B cell (primary cell): ENCODE measurements at regions not wholly inside any gene's neighbourhood (a gene's known extent, or its start where the extent isn't known, plus 50 kb on each side); places are given as distances from the start of the nearest gene placed in this dataset.

Experiments used
- ATAC-seq: fragments of 200-7000 bp; cut with Tn5 transposase; one replicate; pipeline ENCODE4 v1.10.0; 2021; ENCODE audit warnings: low read depth, mild to moderate bottlenecking, moderate number of reproducible peaks, moderate library complexity
- CTCF ChIA-PET: fragments of 350-600 bp; sonication (Branson Sonifier 250); formaldehyde crosslinking; loops from one replicate; lab custom pipeline; 2021; ENCODE audit warnings: antibody characterized with exemption, inconsistent platforms; lab: Charles Lee
- POLR2A ChIA-PET: fragments of 350-600 bp; sonication (Branson Sonifier 250); formaldehyde crosslinking; loops from one replicate; lab custom pipeline; 2021; ENCODE audit warnings: antibody characterized with exemption; lab: Charles Lee
- DNase-seq: peaks from one replicate; pipeline ENCODE4 v3.0.0; 2013
- H2AFZ ChIP-seq: 2 replicates; pipeline ENCODE4 v1.6.1; 2012; ENCODE audit warnings: mild to moderate bottlenecking, low read depth, low read length; ENCODE audit not compliant: insufficient read depth, poor library complexity, severe bottlenecking
- H3K27ac ChIP-seq, 2 donors: 1 replicate in 1 of 2; 2 replicates in 1 of 2; pipeline ENCODE4 v1.5.1; 2012 to 2013; ENCODE audit warnings: low read length in 2 of 2, mild to moderate bottlenecking in 2 of 2, moderate library complexity in 1 of 2
- H3K27me3 ChIP-seq, 4 experiments: fragments of 200-600 bp in 1 of 4; sonication (generic) in 1 of 4; replicated peaks in 1 of 4; 1 replicate in 2 of 4; 2 replicates in 2 of 4; pipeline versions ENCODE4 v1.6.1 to v1.7.0; 2013 to 2016; ENCODE audit warnings: low read length in 3 of 4, mild to moderate bottlenecking in 2 of 4, mixed read lengths in 1 of 4, moderate library complexity in 1 of 4; ENCODE audit not compliant: insufficient read depth in 4 of 4, control insufficient read depth in 3 of 4; ENCODE audit errors: control extremely low read depth in 1 of 4
- H3K36me3 ChIP-seq, 2 experiments: replicated peaks in 1 of 2; 1 replicate in 1 of 2; 2 replicates in 1 of 2; pipeline versions ENCODE4 v1.6.1 to v1.7.1; 2013; ENCODE audit warnings: low read length in 1 of 2; ENCODE audit not compliant: insufficient read depth in 2 of 2, control insufficient read depth in 1 of 2; ENCODE audit errors: control extremely low read depth in 1 of 2, extremely low read depth in 1 of 2
- H3K4me1 ChIP-seq, 2 donors: fragments of 200-600 bp in 1 of 2; sonication (generic) in 1 of 2; 1 replicate in 1 of 2; 2 replicates in 1 of 2; pipeline versions ENCODE4 v1.5.1 to v1.6.1; 2013 to 2017; ENCODE audit warnings: low read length in 2 of 2; ENCODE audit not compliant: control insufficient read depth in 2 of 2, insufficient read depth in 2 of 2
- H3K4me2 ChIP-seq: replicated peaks from 2 replicates; pipeline ENCODE3; 2012; ENCODE audit warnings: mild to moderate bottlenecking, low read depth, low read length; ENCODE audit not compliant: poor library complexity, severe bottlenecking
- H3K4me3 ChIP-seq, 5 experiments: fragments of 200-600 bp in 1 of 5; sonication (generic) in 1 of 5; 1 replicate in 3 of 5; 2 replicates in 2 of 5; pipeline versions ENCODE4 v1.5.1 to v1.7.0; 2011 to 2016; ENCODE audit warnings: low read length in 4 of 5, mild to moderate bottlenecking in 4 of 5, low read depth in 2 of 5, control low read depth in 1 of 5, moderate library complexity in 1 of 5; ENCODE audit not compliant: insufficient read depth in 1 of 5; ENCODE audit errors: control extremely low read depth in 1 of 5, extremely low read depth in 1 of 5
- H3K79me2 ChIP-seq: fragments of 200-600 bp; sonication (generic); one replicate; pipeline ENCODE4 v1.6.0; 2016; ENCODE audit warnings: low read length; ENCODE audit not compliant: control insufficient read depth, insufficient read depth
- H3K9ac ChIP-seq: fragments of 200-600 bp; sonication (generic); 2 replicates; pipeline ENCODE4 v1.6.1; 2017; ENCODE audit warnings: mild to moderate bottlenecking, low read length, moderate library complexity
- H3K9me3 ChIP-seq, 3 donors: one replicate each; pipeline versions ENCODE4 v1.6.1 to v1.7.1; 2013; ENCODE audit warnings: low read length in 2 of 3; ENCODE audit not compliant: control insufficient read depth in 2 of 3, insufficient read depth in 1 of 3; ENCODE audit errors: control extremely low read depth in 1 of 3
- H4K20me1 ChIP-seq: 2 replicates; pipeline ENCODE4 v1.6.0; 2012; ENCODE audit warnings: mild to moderate bottlenecking, low read length; ENCODE audit not compliant: insufficient read depth, control insufficient read depth, poor library complexity, severe bottlenecking
- H3K27ac Mint-ChIP-seq: one replicate; pipeline ENCODE4 v1.8.0; 2021; ENCODE audit warnings: mixed read lengths
- H3K27me3 Mint-ChIP-seq: one replicate; pipeline ENCODE4 v1.8.0; 2021; ENCODE audit warnings: mixed read lengths
- H3K4me1 Mint-ChIP-seq: one replicate; pipeline ENCODE4 v1.8.0; 2021; ENCODE audit warnings: mixed read lengths
- H3K4me3 Mint-ChIP-seq: one replicate; pipeline ENCODE4 v1.8.0; 2021; ENCODE audit warnings: mixed read lengths
- H3K9me3 Mint-ChIP-seq: one replicate; pipeline ENCODE4 v1.8.0; 2022; ENCODE audit warnings: mixed read lengths; ENCODE audit not compliant: insufficient read depth
- EZH2 ChIP-seq: IDR thresholded peaks from 2 replicates; pipeline ENCODE4 v1.6.1; 2012; ENCODE audit warnings: borderline replicate concordance, low read depth, mild to moderate bottlenecking, moderate library complexity, low read length; ENCODE audit not compliant: insufficient read depth, poor library complexity, severe bottlenecking
- WGBS: methylation state at CpG from one replicate; pipeline ENCODE4 v1.1.5; 2013; ENCODE audit warnings: missing lambda C conversion rate; ENCODE audit not compliant: insufficient coverage; 5-methylcytosine and 5-hydroxymethylcytosine counted together
- intact Hi-C: fragments of 100-400 bp; cut with micrococcal nuclease; formaldehyde crosslinking; loops from one replicate; pipeline ENCODE4 v1.10.0; 2022
- TF ChIP-seq, protein P1 (sequence below): fragments of 200-600 bp; IDR thresholded peaks from one replicate; pipeline ENCODE4 v1.8.0; 2022; ENCODE audit warnings: antibody characterized with exemption, mild to moderate bottlenecking

GRCh38 chr16:76768316-76768715, 422.7 kb upstream of the MON1B start:
- Mint-ChIP-seq H3K27me3 (no peaks in the 10 kb centered on the region), H3K27ac (no peak overlapping the region), H3K4me1 (no peaks in the 10 kb centered on the region), H3K9me3 (peaks cover 6% of the 10 kb centered on the region), H3K4me3 (no peak overlapping the region)
- Histone ChIP-seq H3K36me3 (no peaks in the 10 kb centered on the region), H3K27me3 (no peaks in the 10 kb centered on the region), H3K9me3 (peaks cover 0 to 4% (median 0%) of the 10 kb centered on the region in 3 donors), H3K4me1 (no peaks in the 10 kb centered on the region), H3K4me3 (no peak overlapping the region), H3K4me2 (no peak overlapping the region), H3K9ac (no peak overlapping the region), H3K79me2 (no peaks in the 10 kb centered on the region), H2AFZ (no peak overlapping the region), H3K27ac (no peak overlapping the region), H4K20me1 (no peaks in the 10 kb centered on the region)
- intact Hi-C loops = no loop called here
- WGBS = no CpG with 5 or more reads among the region's 3 CpGs
- ChIA-PET CTCF (no interaction called here), POLR2A (no interaction called here)
- DNase-seq = no peak
- TF ChIP-seq, protein P1, sequence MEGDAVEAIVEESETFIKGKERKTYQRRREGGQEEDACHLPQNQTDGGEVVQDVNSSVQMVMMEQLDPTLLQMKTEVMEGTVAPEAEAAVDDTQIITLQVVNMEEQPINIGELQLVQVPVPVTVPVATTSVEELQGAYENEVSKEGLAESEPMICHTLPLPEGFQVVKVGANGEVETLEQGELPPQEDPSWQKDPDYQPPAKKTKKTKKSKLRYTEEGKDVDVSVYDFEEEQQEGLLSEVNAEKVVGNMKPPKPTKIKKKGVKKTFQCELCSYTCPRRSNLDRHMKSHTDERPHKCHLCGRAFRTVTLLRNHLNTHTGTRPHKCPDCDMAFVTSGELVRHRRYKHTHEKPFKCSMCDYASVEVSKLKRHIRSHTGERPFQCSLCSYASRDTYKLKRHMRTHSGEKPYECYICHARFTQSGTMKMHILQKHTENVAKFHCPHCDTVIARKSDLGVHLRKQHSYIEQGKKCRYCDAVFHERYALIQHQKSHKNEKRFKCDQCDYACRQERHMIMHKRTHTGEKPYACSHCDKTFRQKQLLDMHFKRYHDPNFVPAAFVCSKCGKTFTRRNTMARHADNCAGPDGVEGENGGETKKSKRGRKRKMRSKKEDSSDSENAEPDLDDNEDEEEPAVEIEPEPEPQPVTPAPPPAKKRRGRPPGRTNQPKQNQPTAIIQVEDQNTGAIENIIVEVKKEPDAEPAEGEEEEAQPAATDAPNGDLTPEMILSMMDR = no peak
- no peak for TF ChIP-seq EZH2
- no peak for ATAC-seq

DNA sequence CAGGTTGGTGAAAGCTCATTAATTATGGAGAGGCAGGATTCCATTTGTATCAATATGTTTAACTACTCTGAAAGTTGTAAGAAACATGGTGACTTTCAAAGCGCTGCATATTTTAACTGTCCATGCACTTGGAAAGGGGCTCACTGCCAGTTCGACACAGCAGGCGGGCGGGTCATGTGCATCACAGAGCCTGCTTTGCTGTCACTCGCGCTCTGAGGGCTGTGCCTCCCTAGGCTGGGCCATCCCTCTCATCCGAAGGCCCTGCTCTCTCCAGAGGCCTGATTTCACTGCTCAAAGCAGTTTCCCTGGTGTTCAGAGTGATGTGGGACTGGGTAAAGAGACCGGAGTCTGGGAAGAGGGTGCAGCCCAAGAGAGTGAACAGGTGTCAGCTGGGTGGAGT, 422.0 kb upstream of the MON1B start:
- Histone ChIP-seq H3K27me3 (no peaks in the 10 kb centered on the region), H3K36me3 (no peaks in the 10 kb centered on the region), H3K4me1 (no peaks in the 10 kb centered on the region), H3K9me3 (peaks cover 0 to 3% (median 0%) of the 10 kb centered on the region in 3 donors), H2AFZ (no peak overlapping the region), H3K4me2 (no peak overlapping the region), H3K79me2 (no peaks in the 10 kb centered on the region), H3K27ac (no peak overlapping the region), H3K9ac (no peak overlapping the region), H3K4me3 (no peak overlapping the region), H4K20me1 (no peaks in the 10 kb centered on the region)
- no peak for ATAC-seq
- H3K4me3 Mint-ChIP-seq = no peak overlapping the region
- CTCF ChIA-PET = no interaction called here
- H3K27ac Mint-ChIP-seq = no peak overlapping the region
- H3K27me3 Mint-ChIP-seq = no peaks in the 10 kb centered on the region
- TF ChIP-seq, protein P1 = no peak
- no peak for TF ChIP-seq EZH2
- POLR2A ChIA-PET = no interaction called here
- peaks cover 6% of the 10 kb centered on the region for H3K9me3 Mint-ChIP-seq
- H3K4me1 Mint-ChIP-seq = no peaks in the 10 kb centered on the region
- intact Hi-C loops = no loop called here
- WGBS = 97% methylated on average over 8 of the region's 8 CpGs
- DNase-seq = no peak
